Osteoblast (primary cell): ENCODE measurements at regions not wholly inside any gene's neighbourhood (a gene's known extent, or its start where the extent isn't known, plus 50 kb on each side); places are given as distances from the start of the nearest gene placed in this dataset.

ENCODE experiments used
- DNase-seq: peaks from one replicate; pipeline ENCODE4 v3.0.0; 2011; ENCODE audit warnings: low spot score, mixed read lengths; ENCODE audit not compliant: insufficient read length; ENCODE audit errors: missing footprints
- H2AFZ ChIP-seq: 2 replicates; pipeline ENCODE4 v1.6.0; 2011; ENCODE audit warnings: mild to moderate bottlenecking, low read length
- H3K27ac ChIP-seq: 2 replicates; pipeline ENCODE4 v1.5.1; 2011; ENCODE audit warnings: mild to moderate bottlenecking, low read depth, low read length, moderate library complexity
- H3K27me3 ChIP-seq: 2 replicates; pipeline ENCODE4 v1.6.0; 2012; ENCODE audit warnings: mild to moderate bottlenecking, control low read depth, inconsistent platforms, low read length, moderate library complexity; ENCODE audit not compliant: insufficient read depth
- H3K36me3 ChIP-seq: 2 replicates; pipeline ENCODE4 v1.5.1; 2011; ENCODE audit warnings: mild to moderate bottlenecking, low read length, control low read depth, moderate library complexity; ENCODE audit not compliant: insufficient read depth
- H3K4me1 ChIP-seq: 2 replicates; pipeline ENCODE4 v1.5.1; 2011; ENCODE audit warnings: mild to moderate bottlenecking, low read length, control low read depth, moderate library complexity; ENCODE audit not compliant: insufficient read depth
- H3K4me2 ChIP-seq: 2 replicates; pipeline ENCODE4 v1.6.0; 2011; ENCODE audit warnings: mild to moderate bottlenecking, low read length; ENCODE audit not compliant: insufficient read depth
- H3K4me3 ChIP-seq: fragments of 200-600 bp; sonication (generic); 3 replicates; pipeline ENCODE4 v1.5.1; 2012; ENCODE audit warnings: mild to moderate bottlenecking, low read length, inconsistent platforms; ENCODE audit not compliant: insufficient read depth
- H3K79me2 ChIP-seq: 2 replicates; pipeline ENCODE4 v1.6.0; 2012; ENCODE audit warnings: mild to moderate bottlenecking, low read length, control low read depth, inconsistent platforms; ENCODE audit not compliant: insufficient read depth
- H3K9me3 ChIP-seq: 2 replicates; pipeline ENCODE4 v1.5.1; 2011; ENCODE audit warnings: low read depth, low read length, control low read depth
- H4K20me1 ChIP-seq: 2 replicates; pipeline ENCODE4 v1.6.0; 2012; ENCODE audit warnings: mild to moderate bottlenecking, low read length, control low read depth; ENCODE audit not compliant: insufficient read depth
- TF ChIP-seq, protein P1 (sequence below): IDR thresholded peaks from 2 replicates; pipeline ENCODE4 v1.5.1; 2011; ENCODE audit warnings: mild to moderate bottlenecking, low read depth, low read length, moderate library complexity; ENCODE audit errors: extremely low read depth

DNA sequence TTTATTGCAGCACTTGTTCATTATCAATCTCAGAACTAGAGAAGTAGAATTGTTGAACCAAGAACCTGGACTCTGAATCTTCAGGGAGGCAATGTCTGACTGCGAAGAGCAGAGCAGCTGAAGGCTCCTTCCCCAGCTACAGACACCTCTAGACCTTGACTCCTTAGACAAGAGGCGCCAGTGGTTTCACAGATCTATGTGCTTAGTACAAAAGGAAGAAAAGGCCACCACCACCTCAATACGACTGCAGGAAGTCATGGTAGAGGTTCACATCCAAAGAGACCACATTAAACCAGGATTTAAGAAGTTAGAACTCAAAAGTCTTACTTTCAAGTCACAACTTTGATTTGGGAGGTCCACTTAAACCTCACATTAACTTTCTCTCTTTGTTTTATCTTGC, 158.1 kb upstream of the VRK2 start:
- no peaks in the 10 kb centered on the region for H3K9me3 ChIP-seq
- H3K4me2 ChIP-seq: no peak overlapping the region
- no peaks in the 10 kb centered on the region for H3K36me3 ChIP-seq
- no peak overlapping the region for H3K27ac ChIP-seq
- no peak overlapping the region for H2AFZ ChIP-seq
- no peak for DNase-seq
- TF ChIP-seq, protein P1, sequence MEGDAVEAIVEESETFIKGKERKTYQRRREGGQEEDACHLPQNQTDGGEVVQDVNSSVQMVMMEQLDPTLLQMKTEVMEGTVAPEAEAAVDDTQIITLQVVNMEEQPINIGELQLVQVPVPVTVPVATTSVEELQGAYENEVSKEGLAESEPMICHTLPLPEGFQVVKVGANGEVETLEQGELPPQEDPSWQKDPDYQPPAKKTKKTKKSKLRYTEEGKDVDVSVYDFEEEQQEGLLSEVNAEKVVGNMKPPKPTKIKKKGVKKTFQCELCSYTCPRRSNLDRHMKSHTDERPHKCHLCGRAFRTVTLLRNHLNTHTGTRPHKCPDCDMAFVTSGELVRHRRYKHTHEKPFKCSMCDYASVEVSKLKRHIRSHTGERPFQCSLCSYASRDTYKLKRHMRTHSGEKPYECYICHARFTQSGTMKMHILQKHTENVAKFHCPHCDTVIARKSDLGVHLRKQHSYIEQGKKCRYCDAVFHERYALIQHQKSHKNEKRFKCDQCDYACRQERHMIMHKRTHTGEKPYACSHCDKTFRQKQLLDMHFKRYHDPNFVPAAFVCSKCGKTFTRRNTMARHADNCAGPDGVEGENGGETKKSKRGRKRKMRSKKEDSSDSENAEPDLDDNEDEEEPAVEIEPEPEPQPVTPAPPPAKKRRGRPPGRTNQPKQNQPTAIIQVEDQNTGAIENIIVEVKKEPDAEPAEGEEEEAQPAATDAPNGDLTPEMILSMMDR: no peak
- no peaks in the 10 kb centered on the region for H4K20me1 ChIP-seq
- H3K27me3 ChIP-seq: no peaks in the 10 kb centered on the region
- H3K4me1 ChIP-seq: peaks cover 18% of the 10 kb centered on the region
- H3K79me2 ChIP-seq: no peaks in the 10 kb centered on the region
- no peak overlapping the region for H3K4me3 ChIP-seq

DNA sequence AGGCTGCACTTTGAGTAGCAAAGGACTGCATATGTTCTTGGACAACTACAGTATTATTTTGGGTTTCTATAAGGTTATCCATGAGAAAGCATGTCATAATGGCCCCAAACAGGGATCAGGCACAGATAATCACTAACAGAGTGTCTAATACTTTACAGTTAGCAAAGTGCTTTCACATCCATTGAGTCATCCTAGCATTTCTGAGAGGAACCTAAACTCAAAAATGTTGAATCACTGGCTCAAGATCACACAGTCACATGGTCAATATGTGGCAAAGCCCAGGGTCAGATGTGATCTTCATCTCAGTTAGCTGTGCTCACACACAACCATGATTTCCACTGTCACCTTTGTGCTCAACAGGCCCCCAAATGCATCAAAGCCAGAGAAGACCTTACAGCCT, 156.1 kb upstream of the VRK2 start:
- no peaks in the 10 kb centered on the region for H3K79me2 ChIP-seq
- H3K27me3 ChIP-seq: no peaks in the 10 kb centered on the region
- no peak for DNase-seq

DNA sequence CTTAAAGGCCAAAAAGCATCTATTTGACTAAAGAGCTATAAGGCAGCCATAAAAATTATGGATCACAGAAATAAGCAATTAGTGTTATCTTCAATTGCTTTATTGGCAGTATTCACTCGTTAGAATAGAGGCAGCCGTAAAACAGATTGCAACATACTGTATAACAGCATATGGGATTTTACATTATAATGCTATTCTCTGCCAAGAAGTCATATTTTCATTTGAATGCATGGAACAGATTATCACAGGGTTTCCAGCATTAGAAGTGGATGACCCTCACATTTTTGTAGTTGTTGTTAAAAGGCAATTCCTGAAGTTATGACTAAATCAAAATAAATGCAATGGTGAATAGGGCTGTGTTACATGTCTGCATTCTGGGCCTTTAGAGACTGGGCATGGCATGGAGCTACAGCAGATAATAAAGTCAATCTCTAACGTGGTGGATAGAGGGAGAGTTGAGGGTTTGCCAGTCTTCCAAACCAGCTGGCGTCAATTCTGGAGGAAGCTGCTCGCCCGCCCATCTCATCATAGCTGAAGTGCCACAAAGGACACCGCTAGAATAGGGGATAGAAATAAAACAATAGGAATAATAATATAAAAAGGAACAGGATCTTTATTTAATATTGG, 155.4 kb upstream of the VRK2 start:
- H3K36me3 ChIP-seq: no peaks in the 10 kb centered on the region
- TF ChIP-seq, protein P1: no peak
- H3K79me2 ChIP-seq: no peaks in the 10 kb centered on the region
- H4K20me1 ChIP-seq: no peaks in the 10 kb centered on the region
- no peaks in the 10 kb centered on the region for H3K9me3 ChIP-seq
- H3K4me2 ChIP-seq: no peak overlapping the region
- peak overlapping the region; percentile 39 for H3K27ac ChIP-seq
- peaks cover 15% of the 10 kb centered on the region for H3K4me1 ChIP-seq
- no peaks in the 10 kb centered on the region for H3K27me3 ChIP-seq
- H3K4me3 ChIP-seq: no peak overlapping the region
- no peak overlapping the region for H2AFZ ChIP-seq
- no peak for DNase-seq

More for the DNA sequence above, 156.1 kb upstream of the VRK2 start:
- Histone ChIP-seq H3K27ac (peak overlapping the region; percentile 21), H3K36me3 (no peaks in the 10 kb centered on the region), H2AFZ (peak overlapping the region; percentile 12), H3K4me1 (peaks cover 18% of the 10 kb centered on the region), H3K4me2 (no peak overlapping the region), H3K4me3 (no peak overlapping the region), H4K20me1 (no peaks in the 10 kb centered on the region), H3K9me3 (no peaks in the 10 kb centered on the region)
- TF ChIP-seq, protein P1: no peak

DNA sequence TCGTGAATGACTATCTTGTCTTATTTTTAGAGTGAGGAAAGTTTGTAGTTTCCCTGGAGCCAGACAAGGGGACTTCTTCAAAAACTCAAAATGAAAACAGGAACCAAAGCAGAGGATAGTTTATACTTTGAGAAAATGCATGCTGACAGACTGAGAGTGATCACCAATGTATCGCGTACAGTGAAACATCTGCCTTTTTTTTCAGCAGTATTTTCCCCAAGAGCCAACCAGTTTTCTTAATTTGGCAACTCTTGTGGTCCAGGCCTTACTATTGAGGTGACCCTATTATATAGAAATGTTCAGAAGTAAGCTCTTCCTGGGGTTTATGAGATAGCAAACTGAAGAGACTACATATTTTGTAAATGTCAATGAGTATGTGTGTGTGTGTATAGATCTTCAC, 153.7 kb upstream of the VRK2 start:
- H3K4me2 ChIP-seq: no peak overlapping the region
- no peak overlapping the region for H3K27ac ChIP-seq
- TF ChIP-seq, protein P1: no peak
- no peaks in the 10 kb centered on the region for H3K27me3 ChIP-seq
- H3K79me2 ChIP-seq: no peaks in the 10 kb centered on the region
- H2AFZ ChIP-seq: peak overlapping the region; percentile 12
- H4K20me1 ChIP-seq: no peaks in the 10 kb centered on the region
- no peak overlapping the region for H3K4me3 ChIP-seq
- DNase-seq: no peak
- H3K4me1 ChIP-seq: peaks cover 13% of the 10 kb centered on the region
- H3K36me3 ChIP-seq: no peaks in the 10 kb centered on the region
- no peaks in the 10 kb centered on the region for H3K9me3 ChIP-seq
